HG03097 (cell line): ENCODE measurements at regions not wholly inside any gene's neighbourhood (a gene's known extent, or its start where the extent isn't known, plus 50 kb on each side); places are given as distances from the start of the nearest gene placed in this dataset.
A peak's percentile ranks its signal among the peaks of the same experiment; 100 is the strongest.

Experiments used
- ATAC-seq: cut with Tn5 transposase; IDR thresholded peaks from one replicate; pipeline ENCODE4 v1.9.1; 2021; ENCODE audit not compliant: unreplicated experiment, low FRiP score

GRCh38 chr2:7773362-7774360 lies 856.4 kb downstream of the RNF144A start:
- peak; percentile 67 for ATAC-seq

DNA sequence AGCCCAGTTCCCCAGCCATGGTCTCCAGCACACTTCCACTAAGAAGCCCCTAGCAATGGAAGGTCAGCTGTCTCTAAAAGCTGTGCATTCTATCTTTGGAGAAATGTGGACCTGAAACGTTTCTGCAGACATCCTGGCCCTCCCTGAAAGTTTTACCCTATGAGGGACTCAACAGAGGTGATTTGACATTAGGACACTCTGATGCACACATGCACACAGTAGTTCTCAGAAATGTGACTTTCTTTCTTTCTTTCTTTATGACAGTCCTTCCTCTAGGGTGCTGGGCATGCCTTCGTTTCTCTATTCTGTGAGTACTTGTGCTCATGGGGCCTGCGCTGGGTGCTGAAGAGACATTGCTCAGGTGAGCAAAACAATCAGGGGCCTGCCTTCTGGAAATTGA lies 857.3 kb downstream of the RNF144A start:
- ATAC-seq, result no peak

DNA sequence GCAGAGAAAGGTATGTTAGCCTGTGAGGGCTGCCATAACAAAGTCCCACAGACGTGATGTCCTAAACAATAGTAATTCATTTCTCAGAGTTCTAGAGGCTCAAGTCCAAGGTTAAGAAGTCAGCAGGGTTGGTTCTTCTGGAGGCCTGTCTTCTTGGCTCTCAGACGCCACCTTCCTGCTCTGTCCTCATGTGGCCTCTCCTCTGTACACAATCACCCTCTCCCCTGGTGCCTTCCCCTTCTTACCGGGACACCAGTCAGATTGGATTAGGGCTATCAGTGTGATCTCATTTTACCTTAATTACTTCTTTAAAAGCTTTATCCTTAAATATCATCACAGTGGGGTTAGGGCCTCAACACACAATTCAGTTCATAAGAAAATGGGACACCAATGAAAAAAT lies 860.5 kb downstream of the RNF144A start:
- ATAC-seq, result no peak

GRCh38 chr2:7780321-7780720 lies 863.1 kb downstream of the RNF144A start:
- no peak for ATAC-seq

GRCh38 chr2:7785700-7786099 lies 868.5 kb downstream of the RNF144A start:
- no peak for ATAC-seq

DNA sequence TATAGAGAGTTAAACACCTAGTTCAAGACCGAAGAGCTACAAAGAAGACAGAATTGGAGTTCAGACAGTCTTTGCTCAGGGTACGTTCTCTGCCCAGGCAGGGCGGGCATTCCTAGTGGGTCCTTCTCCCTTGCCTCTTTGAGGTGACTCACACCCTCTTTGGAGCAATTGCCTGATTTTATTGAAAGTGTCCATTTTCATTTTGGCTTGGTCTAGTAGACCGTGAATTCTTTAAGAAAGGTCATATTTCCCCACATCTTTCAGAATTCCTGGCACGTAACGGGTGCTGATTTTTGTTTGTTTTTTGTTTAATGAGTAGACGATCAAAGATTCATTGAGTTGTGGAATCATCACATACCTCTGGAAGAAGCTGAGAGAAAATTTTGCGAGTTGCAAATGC lies 871.5 kb downstream of the RNF144A start:
- ATAC-seq, result no peak

- ATAC-seq, result no peak
These were observed 874.9 kb downstream of the RNF144A start for GRCh38 chr2:7792031-7792651.

- no peak for ATAC-seq
These were observed 878.8 kb downstream of the RNF144A start for GRCh38 chr2:7795778-7796563.

GRCh38 chr2:7800031-7800430 lies 881.8 kb upstream of the ID2 start:
- no peak for ATAC-seq

DNA sequence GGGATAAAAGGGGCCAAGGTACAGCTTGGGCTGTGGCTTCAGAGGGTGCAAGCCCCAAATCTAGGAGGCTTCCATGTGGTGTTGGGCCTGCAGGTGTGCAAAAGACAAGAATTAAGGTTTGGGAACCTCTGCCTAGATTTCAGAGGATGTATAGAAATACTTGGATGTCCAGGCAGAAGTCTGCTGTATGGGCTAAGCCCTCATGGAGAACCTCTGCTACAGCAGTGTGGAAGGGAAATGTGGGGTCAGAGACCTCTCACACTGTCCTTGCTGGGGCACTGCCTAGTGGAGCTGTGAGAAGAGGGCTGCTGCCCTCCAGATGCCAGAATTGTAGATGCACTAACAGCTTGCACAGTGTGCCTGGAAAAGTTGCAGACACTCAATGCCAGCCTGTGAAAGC lies 880.6 kb upstream of the ID2 start:
- ATAC-seq, result no peak

- no peak for ATAC-seq
These were observed 878.3 kb upstream of the ID2 start for GRCh38 chr2:7803515-7803914.

- no peak for ATAC-seq
These were observed 872.2 kb upstream of the ID2 start for GRCh38 chr2:7809640-7810039.

DNA sequence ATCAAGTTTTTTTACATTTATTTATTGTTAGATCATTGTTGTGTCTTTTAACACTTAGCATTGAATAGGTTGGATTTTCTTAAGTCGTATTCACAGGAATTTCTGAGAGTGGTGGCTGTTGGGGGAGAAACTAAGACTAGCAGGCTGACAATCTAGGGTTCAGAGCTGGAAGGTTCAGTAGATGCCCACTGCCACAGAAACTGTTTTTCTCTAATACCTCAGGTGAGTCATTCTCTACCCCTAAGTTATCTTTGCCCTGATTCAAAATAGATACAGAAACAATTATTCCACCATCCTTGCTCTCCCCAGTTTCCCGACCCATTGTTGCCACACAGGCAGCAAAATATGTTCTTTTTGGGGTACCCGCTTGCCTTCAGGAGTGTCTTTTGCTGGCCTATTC lies 870.8 kb upstream of the ID2 start:
- no peak for ATAC-seq

DNA sequence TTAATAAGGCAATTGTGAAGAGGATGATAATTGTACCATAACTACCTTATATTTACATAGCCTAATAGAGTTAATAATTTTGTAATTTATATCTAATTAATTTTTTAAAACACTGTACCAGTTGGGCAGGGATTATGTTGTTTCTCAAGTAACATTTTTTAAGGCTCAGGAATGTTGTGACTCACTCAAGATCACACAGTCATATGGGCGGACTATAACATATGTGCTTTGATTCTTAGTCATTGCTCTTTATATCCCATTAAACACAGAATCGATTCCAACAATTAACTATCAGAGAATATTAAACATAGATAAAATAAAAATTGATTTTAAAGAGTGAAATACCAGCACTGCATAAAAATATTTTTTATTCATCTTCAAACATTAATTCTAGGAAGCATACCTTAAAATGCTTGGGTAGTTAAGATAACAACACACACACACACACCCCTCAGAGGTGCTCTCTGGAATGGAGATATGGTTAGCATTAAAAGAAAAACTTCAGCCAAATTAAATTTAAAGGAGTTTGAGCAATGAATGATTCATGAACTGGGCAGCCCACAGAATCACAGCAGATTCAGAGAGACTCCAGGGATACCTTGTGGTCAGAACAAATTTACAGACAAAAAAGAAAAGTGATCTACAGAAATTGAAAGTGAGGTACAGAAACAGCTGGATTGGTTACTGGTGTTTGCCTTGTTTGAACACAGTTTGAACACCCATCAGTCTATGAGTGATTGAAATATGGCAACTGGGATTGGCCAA lies 869.4 kb upstream of the ID2 start:
- no peak for ATAC-seq

GRCh38 chr2:7813541-7814292 lies 868.1 kb upstream of the ID2 start:
- no peak for ATAC-seq

GRCh38 chr2:7815726-7816125 lies 866.1 kb upstream of the ID2 start:
- no peak for ATAC-seq

GRCh38 chr2:7816233-7816632 lies 865.6 kb upstream of the ID2 start:
- no peak for ATAC-seq

DNA sequence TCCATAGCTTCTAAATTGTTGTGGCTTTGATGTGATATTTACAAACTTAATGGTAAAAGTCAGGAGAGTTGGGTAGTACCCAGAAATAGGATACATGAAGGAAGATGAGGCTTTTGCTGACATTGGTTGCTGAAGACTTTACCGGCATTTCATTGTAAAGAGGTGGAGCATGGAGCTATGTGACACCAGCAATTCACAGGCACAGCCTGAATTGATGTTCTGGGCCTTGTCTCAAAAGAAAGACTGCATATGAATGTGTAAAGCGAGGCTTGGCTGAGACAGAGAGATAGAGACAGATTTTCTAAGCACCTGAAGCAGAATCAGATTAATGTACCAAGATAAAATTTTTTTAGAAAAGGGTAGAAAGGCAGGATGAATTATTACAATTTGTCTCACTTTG lies 864.9 kb upstream of the ID2 start:
- no peak for ATAC-seq

DNA sequence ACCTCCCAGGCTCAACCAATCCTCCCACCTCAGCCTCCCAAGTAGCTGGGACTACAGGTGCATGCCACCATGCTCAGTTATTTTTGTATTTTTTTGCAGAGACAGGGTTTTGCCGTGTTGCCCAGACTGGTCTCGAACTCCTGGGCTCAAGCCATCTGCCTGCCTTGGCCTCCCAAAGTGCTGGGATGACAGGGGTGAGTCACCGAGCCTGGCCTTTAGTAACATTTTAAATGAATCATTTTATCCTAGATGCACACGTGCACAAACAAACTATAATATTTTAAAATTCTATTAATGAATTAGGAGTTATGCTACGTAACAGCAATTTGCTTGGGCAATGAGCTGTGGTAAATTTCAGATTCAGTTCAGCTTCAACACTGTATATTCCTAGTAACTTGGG lies 862.5 kb upstream of the ID2 start:
- no peak for ATAC-seq

DNA sequence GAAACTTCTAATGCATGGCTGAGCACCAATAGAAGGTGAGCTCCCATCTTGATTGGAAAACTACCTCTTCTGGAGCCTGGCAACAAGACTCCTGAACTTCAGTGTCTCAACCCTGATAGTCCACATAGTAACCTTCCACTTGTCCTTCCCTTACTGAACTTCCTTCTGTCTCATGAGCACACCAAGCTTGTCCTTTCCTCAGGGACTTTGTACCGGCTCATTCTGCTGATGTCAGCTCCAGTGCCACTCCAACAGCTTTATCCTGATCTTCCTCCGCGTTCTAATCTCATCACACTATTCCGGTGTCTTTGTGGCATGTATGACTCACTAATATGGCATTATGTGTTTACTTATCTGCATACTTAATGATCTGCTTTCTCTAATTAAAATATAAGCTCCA lies 862.0 kb upstream of the ID2 start:
- ATAC-seq, result no peak
